GM18511 (cell line): ENCODE measurements at regions not wholly inside any gene's neighbourhood (a gene's known extent, or its start where the extent isn't known, plus 50 kb on each side); places are given as distances from the start of the nearest gene placed in this dataset.
A peak's percentile ranks its signal among the peaks of the same experiment; 100 is the strongest.
"Not testable (repeated sequence)": the region's sequence is repeated elsewhere in the genome, so short reads cannot be mapped to it uniquely, and the experiment has no call there.

ENCODE experiments used
- ATAC-seq: cut with Tn5 transposase; IDR thresholded peaks from one replicate; pipeline ENCODE4 v1.9.1; 2021; ENCODE audit warnings: mild to moderate bottlenecking, moderate library complexity; ENCODE audit not compliant: unreplicated experiment

DNA sequence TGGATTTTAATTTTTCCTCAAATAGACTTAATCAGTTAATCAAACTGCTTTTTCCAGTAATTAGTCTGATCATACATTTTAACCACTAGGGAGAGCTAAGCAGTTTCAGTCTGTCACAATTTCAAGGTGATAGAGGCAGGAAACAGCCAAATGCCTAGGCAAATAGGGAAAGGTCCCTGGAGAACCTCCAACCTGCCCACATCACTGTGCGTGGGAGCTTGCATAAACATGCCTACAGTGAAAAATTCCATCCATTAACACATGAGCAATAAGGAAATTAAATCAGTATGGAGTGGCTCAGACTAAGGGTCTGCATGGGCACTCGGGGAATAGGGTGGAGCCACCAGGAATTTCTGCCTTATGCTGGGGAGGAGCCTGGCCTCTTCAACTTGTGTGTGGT is 74.6 kb downstream of the AASDHPPT start:
- no peak for ATAC-seq

DNA sequence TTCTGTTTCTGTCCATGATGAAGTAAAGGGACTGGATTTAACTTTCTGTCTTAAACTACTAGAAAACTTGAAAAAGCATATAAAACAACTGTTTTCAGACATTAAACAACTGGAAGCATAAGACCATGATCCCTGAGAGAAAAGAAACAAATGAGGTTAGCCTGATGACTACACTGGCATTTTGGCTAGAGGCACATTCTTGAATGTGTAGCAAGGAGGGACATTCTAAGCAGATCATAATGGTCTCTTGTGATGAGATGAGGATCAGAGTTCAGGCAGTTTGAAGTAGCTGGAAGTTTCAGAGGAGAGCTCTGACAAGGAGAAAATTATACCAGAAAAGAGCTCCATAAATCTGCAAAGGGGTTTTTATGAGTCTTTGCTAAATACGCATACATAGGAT is 75.4 kb downstream of the AASDHPPT start:
- no peak for ATAC-seq

GRCh38 chr11:106156290-106156937 is 79.0 kb downstream of the AASDHPPT start:
- ATAC-seq = peak; percentile 72

DNA sequence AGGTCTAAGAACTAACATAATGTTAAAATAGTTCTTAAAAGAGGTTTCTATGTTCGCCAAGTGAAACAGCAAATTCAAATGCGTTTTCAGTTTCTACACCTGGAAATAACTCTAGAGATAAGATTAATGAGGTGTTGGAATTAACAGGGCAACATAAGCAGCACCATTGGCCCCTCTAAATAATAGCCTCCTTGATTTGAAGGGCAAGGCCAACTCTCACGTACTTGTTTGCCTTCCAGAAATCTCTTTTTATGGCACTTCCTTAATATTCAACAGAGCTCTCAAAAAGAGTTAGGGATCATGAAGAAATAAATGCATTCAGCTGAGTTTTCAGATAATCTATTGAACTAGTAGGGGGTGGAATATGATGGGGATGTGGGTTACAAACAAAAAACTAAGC is 80.9 kb downstream of the AASDHPPT start:
- no peak for ATAC-seq

DNA sequence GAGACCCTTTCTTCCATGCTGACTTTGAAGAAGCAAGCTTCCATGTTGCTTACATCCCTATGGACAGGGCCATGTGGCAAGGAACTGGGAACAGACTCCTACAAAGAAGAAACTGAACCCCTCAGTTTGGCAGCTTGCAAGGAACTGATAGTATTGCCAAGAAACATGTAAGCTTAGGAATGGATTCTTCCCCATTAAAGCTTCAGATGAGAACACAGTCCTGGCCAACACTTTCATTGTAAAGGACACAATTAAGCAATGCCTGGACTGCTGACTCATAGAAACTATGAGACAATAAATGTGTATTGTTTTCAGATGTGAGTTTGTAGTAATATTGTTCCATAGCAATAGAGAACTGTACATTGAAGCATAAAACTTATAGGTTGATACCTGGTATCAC is 82.4 kb downstream of the AASDHPPT start:
- ATAC-seq = no peak

DNA sequence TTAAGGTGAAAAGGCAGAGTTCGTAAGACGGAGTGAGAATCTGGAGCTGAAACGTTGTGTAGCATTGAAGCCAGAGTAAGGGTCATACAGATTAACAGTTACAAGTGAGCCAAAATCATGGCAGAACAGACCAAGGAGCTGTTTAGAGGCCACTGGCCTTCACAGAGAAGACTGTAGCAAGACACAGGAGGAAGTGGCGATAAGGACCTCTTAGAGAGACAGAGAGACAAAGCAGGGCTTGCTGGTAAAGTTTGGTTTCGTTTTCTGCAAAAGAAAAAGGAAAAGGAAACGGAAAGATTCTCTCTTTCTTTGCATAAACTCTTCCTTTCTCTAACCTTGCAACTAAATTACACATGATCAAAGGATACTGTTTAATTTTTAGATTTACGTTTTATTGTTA is 83.0 kb downstream of the AASDHPPT start:
- no peak for ATAC-seq

- ATAC-seq = no peak
These were observed 84.5 kb downstream of the AASDHPPT start for GRCh38 chr11:106161775-106162634.

- ATAC-seq = no peak
These were observed 89.6 kb downstream of the AASDHPPT start for GRCh38 chr11:106167085-106167484.

GRCh38 chr11:106172386-106172991 is 95.0 kb downstream of the AASDHPPT start:
- ATAC-seq = no peak

- ATAC-seq = no peak
These were observed 95.8 kb downstream of the AASDHPPT start for GRCh38 chr11:106173291-106173690.

DNA sequence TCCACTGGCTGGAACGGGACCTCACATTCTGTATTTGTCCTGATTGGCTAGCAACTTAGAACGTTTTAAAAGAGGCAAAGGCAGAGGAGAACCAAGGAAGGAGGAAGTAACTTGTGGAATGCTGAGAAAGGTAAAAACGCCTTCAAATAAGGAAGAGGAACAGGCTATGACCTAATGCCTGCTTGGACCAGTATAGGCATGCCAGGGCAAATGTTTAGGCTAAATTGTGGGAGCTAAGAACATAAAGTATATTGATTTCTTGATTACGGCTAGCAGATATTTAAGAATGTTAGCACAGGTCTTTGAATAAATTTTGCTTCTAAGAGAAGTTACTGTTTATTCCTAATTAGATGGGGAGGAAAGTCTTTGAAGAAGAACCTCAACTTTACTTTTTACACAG is 96.5 kb downstream of the AASDHPPT start:
- ATAC-seq = not testable (repeated sequence)

GRCh38 chr11:106176817-106177216 is 99.4 kb downstream of the AASDHPPT start:
- ATAC-seq = no peak

DNA sequence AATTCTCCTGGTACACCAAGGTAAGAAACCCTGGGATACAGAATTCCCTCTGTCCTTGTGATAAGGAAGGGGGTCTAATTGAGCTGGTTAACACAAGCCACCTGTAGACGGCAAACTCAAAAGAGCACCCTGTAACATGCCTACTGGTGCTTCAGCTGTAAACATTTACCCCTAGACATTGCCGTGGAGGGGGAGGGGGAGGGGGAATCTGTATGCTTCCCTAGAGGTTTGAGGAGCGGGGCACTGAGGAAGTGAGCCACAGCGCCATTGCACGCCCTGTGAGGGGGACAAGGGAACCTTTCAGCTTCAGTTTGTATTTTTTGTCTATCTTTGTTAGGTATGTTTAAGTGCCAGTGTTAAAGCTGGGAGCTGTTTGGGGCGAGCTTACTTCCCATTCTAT is 99.8 kb downstream of the AASDHPPT start:
- ATAC-seq = no peak

DNA sequence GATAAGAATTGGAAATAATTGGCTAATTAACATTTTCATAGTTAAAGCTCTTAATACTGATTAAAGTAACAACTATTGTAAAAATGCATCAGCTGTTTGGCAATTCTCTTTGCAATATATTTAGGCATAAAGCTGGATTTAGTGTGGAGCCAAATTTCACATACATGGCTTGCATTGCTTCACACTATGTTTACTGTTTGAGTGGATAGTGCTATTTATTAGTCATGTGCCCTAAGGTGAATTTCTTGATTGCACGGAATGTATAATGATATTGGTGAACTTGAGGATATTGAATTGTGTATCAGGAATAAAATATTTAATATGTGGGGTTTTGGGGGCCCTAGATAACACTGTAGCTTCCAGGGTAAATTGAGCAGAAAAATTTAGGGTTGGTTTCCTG is 100.9 kb downstream of the AASDHPPT start:
- no peak for ATAC-seq

GRCh38 chr11:106179048-106179447 is 101.6 kb downstream of the AASDHPPT start:
- ATAC-seq = no peak

- no peak for ATAC-seq
These were observed 109.2 kb downstream of the AASDHPPT start for GRCh38 chr11:106186630-106187029.

GRCh38 chr11:106187860-106188456 is 110.5 kb downstream of the AASDHPPT start:
- ATAC-seq = no peak

- no peak for ATAC-seq
These were observed 116.5 kb downstream of the AASDHPPT start for GRCh38 chr11:106193956-106194355.

DNA sequence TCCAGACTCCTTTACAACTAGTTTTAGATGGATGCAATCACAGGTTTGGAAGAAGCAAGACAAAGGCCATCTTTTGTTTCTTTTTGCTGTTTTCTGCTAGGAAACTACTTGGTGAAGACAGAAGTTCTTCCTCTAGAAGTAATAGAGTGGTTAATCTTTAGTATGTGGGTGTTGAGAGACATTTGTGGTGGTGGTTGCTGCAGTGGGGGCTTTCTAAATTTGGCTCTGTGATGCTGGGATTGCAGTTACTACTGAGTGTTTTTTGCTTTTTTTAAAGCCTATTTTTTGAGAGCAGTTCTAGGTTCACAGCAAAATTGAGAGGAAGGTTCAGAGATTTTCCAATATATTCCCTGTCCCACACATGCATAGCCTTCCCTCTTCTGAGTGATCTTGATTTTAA is 120.0 kb downstream of the AASDHPPT start:
- ATAC-seq = no peak

DNA sequence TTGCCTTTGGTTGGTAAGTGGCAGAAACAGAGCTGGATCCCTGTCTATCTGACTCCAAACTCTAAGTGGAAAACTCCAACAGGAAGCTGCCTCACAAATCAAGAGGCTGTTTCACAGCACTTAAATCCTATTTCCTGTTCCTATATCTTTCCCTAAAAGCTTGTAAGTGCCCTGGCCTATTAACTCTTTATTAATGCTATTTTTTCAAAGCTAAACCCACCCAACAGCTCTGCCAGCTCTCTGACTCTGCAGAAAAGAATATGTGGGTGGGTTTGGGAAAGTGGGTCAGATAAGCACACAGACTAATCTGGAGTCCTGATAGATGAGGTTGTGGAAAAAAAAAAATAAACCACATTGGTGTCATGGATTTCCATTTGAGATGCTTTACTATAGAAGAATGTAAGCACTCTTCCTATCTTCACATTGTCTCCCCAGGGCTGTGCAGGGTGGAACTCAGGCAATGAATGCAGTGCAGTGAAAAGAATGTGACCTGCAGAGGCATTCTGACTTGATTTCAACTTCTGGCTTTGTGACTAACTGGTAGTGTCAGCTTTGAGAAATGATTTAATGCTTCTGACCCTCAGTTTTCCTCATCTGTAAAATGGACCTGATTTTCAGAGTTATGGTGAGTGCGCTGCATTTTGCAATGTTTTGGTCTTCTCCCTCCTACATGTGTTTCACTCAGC is 125.6 kb downstream of the AASDHPPT start:
- ATAC-seq = no peak

GRCh38 chr11:106208760-106209159 is 131.3 kb downstream of the AASDHPPT start:
- ATAC-seq = no peak
